GM23248 (cell line): ENCODE measurements at regions not wholly inside any gene's neighbourhood (a gene's known extent, or its start where the extent isn't known, plus 50 kb on each side); places are given as distances from the start of the nearest gene placed in this dataset.

Experiments used
- DNase-seq: peaks from one replicate; pipeline ENCODE4 v3.0.0-alpha.2; 2015
- H2AFZ ChIP-seq: fragments of 200-600 bp; sonication (generic); 2 replicates; pipeline ENCODE4 v1.6.1; 2016; ENCODE audit warnings: antibody characterized with exemption
- H3F3A ChIP-seq: fragments of 200-600 bp; sonication (generic); 2 replicates; pipeline ENCODE4 v1.6.1; 2016; ENCODE audit warnings: mild to moderate bottlenecking, antibody characterized with exemption, mixed run types; ENCODE audit not compliant: insufficient read depth
- H3K27ac ChIP-seq: fragments of 200-600 bp; sonication (generic); 2 replicates; pipeline ENCODE4 v1.5.1; 2016; ENCODE audit warnings: mild to moderate bottlenecking
- H3K27me3 ChIP-seq: fragments of 200-600 bp; sonication (generic); replicated peaks from 2 replicates; pipeline ENCODE4 v1.6.1; 2016; ENCODE audit warnings: mild to moderate bottlenecking; ENCODE audit not compliant: insufficient read depth
- H3K36me3 ChIP-seq: fragments of 200-600 bp; sonication (generic); 2 replicates; pipeline ENCODE4 v1.6.1; 2016; ENCODE audit warnings: low read depth, mild to moderate bottlenecking
- H3K4me1 ChIP-seq: fragments of 200-600 bp; sonication (generic); 2 replicates; pipeline ENCODE4 v1.6.1; 2016; ENCODE audit warnings: mild to moderate bottlenecking; ENCODE audit not compliant: insufficient read depth
- H3K4me2 ChIP-seq: fragments of 200-600 bp; sonication (generic); one replicate; pipeline ENCODE4 v1.6.1; 2016; ENCODE audit warnings: mild to moderate bottlenecking; ENCODE audit not compliant: unreplicated experiment
- H3K4me3 ChIP-seq: fragments of 200-600 bp; sonication (generic); 2 replicates; pipeline ENCODE4 v1.5.1; 2016; ENCODE audit warnings: mild to moderate bottlenecking
- H3K79me2 ChIP-seq: fragments of 200-600 bp; sonication (generic); 2 replicates; pipeline ENCODE4 v1.6.1; 2016; ENCODE audit warnings: mild to moderate bottlenecking; ENCODE audit not compliant: insufficient read depth
- H3K9ac ChIP-seq: fragments of 200-600 bp; sonication (generic); 2 replicates; pipeline ENCODE4 v1.6.1; 2016; ENCODE audit warnings: mild to moderate bottlenecking
- H3K9me2 ChIP-seq: fragments of 200-600 bp; sonication (generic); 2 replicates; pipeline ENCODE4 v1.6.1; 2016; ENCODE audit warnings: mixed run types, mild to moderate bottlenecking, moderate library complexity; ENCODE audit not compliant: insufficient read depth
- H3K9me3 ChIP-seq: fragments of 200-600 bp; sonication (generic); one replicate; pipeline ENCODE4 v1.6.1; 2017; ENCODE audit warnings: low read depth
- H4K20me1 ChIP-seq: fragments of 200-600 bp; sonication (generic); 2 replicates; pipeline ENCODE4 v1.6.0; 2016; ENCODE audit not compliant: insufficient read depth
- EZH2 ChIP-seq: fragments of 200-600 bp; sonication (generic); IDR thresholded peaks from 2 replicates; pipeline ENCODE4 v1.6.1; 2018; ENCODE audit warnings: antibody characterized with exemption, mild to moderate bottlenecking; ENCODE audit not compliant: insufficient read depth, poor library complexity, severe bottlenecking
- EZH2phosphoT487 ChIP-seq: fragments of 200-600 bp; sonication (generic); IDR thresholded peaks from 2 replicates; pipeline ENCODE4 v1.6.1; 2018; ENCODE audit warnings: antibody characterized with exemption, moderate library complexity, mild to moderate bottlenecking, low read depth; ENCODE audit not compliant: insufficient read depth
- WGBS, 2 experiments: methylation state at CpG; one replicate each; pipeline ENCODE4 v1.1.6; 2015 to 2017; ENCODE audit warnings: low lambda C conversion rate in 2 of 2, low coverage in 1 of 2; ENCODE audit errors: missing lambda C conversion rate in 2 of 2; 5-methylcytosine and 5-hydroxymethylcytosine counted together
- in situ Hi-C: fragments of 300-500 bp; cut with MboI; formaldehyde crosslinking; loops from 2 replicates; pipeline ENCODE4 v1.15.0; 2020

DNA sequence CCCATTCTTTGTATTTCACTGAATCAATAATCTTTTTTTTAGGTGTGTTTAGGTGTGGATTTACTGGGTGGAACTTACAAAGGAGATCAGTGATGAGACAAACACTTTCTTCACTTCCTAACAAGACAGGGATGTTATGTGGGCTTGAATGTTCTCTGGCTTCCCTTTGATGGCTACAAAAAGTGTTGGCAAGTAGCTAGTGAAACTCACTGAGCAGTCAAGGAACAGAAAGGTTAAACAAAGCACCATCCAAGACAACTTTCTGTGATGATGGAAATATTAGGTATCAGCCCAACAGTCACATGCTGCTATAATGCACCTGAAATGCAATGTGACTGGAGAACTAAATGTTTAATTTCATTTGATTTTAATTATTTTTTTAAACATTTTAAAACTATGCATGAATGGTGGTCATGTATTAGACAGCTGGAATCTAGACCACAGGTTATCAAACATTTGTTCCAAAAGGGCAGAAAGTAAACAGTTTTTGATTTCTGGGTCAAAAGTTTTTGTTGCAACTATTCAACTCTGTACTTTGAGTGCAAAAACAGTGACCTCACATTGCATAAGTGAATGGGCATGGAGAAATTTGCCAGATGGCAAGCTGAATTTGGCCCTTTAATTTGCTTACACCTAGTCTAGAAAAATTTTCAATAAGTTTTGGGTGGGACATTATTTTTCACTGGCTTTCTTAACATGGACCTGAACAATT is 1272.7 kb upstream of the TMEFF2 start:
- H3K4me2 ChIP-seq, result no peak overlapping the region
- no peak overlapping the region for H2AFZ ChIP-seq
- H3K9me3 ChIP-seq, result no peaks in the 10 kb centered on the region
- H3K36me3 ChIP-seq, result no peaks in the 10 kb centered on the region
- no peaks in the 10 kb centered on the region for H3F3A ChIP-seq
- no peak for DNase-seq
- H3K9me2 ChIP-seq, result no peaks in the 10 kb centered on the region
- no peak overlapping the region for H3K9ac ChIP-seq
- no peaks in the 10 kb centered on the region for H3K27me3 ChIP-seq
- no peaks in the 10 kb centered on the region for H3K4me1 ChIP-seq
- H3K4me3 ChIP-seq, result no peak overlapping the region
- no peak overlapping the region for H3K27ac ChIP-seq
- no peaks in the 10 kb centered on the region for H3K79me2 ChIP-seq
- in situ Hi-C loops, result no loop called here
- H4K20me1 ChIP-seq, result no peaks in the 10 kb centered on the region
- TF ChIP-seq EZH2phosphoT487, result no peak
- TF ChIP-seq EZH2, result no peak

GRCh38 chr2:193463011-193463410 is 1268.3 kb upstream of the TMEFF2 start:
- Histone ChIP-seq H3K9ac (no peak overlapping the region), H3F3A (no peaks in the 10 kb centered on the region), H3K4me1 (no peaks in the 10 kb centered on the region), H3K27ac (no peak overlapping the region), H3K4me2 (no peak overlapping the region), H4K20me1 (no peaks in the 10 kb centered on the region), H3K36me3 (no peaks in the 10 kb centered on the region), H3K9me2 (no peaks in the 10 kb centered on the region), H3K9me3 (no peaks in the 10 kb centered on the region), H2AFZ (no peak overlapping the region), H3K27me3 (no peaks in the 10 kb centered on the region), H3K79me2 (no peaks in the 10 kb centered on the region), H3K4me3 (no peak overlapping the region)
- DNase-seq, result no peak
- TF ChIP-seq EZH2phosphoT487, result no peak
- no peak for TF ChIP-seq EZH2
- WGBS, 2 experiments, result 18 to 21% methylated on average over 3 of the region's 3 CpGs
- in situ Hi-C loops, result no loop called here

GRCh38 chr2:193462411-193462810 is 1267.7 kb upstream of the TMEFF2 start:
- DNase-seq, result no peak
- H3K4me3 ChIP-seq, result no peak overlapping the region
- H3K27me3 ChIP-seq, result no peaks in the 10 kb centered on the region
- H3F3A ChIP-seq, result no peaks in the 10 kb centered on the region
- in situ Hi-C loops, result no loop called here
- no peak overlapping the region for H2AFZ ChIP-seq
- no peak overlapping the region for H3K9ac ChIP-seq
- no peaks in the 10 kb centered on the region for H3K4me1 ChIP-seq
- H3K36me3 ChIP-seq, result no peaks in the 10 kb centered on the region
- no peaks in the 10 kb centered on the region for H4K20me1 ChIP-seq
- no peak overlapping the region for H3K4me2 ChIP-seq
- no peaks in the 10 kb centered on the region for H3K9me3 ChIP-seq
- no peak overlapping the region for H3K27ac ChIP-seq
- WGBS, 2 experiments, result 11% methylated on average over 2 of the region's 2 CpGs
- no peaks in the 10 kb centered on the region for H3K79me2 ChIP-seq
- no peaks in the 10 kb centered on the region for H3K9me2 ChIP-seq
- TF ChIP-seq EZH2, result no peak
- TF ChIP-seq EZH2phosphoT487, result no peak

DNA sequence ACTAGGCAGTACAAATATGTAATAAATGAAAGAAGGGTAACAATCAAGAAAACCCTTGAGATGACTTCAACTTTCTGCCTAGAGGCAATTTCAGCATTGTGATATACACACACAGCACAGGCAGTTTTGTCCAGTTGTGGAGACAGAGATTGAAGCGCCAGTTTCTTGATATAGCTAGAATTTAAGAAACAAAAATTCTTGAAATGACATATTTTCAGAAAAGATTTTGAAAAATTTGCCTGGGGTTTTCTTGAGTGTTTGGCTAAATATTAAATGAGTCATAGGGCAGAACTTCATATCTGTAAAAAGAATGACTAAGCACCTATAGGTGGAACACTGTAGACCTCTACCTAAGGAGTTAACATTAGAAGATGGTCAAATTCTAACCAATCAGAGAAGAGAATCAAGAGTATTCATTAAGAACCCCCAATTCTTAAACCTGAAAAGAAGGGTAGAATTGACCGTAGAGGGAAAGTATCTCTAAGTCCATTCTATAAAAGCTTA is 1266.8 kb upstream of the TMEFF2 start:
- Histone ChIP-seq H3K79me2 (no peaks in the 10 kb centered on the region), H3K9me2 (no peaks in the 10 kb centered on the region), H3K27ac (no peak overlapping the region), H3K4me3 (no peak overlapping the region), H2AFZ (no peak overlapping the region), H3K4me2 (no peak overlapping the region), H4K20me1 (no peaks in the 10 kb centered on the region), H3K36me3 (no peaks in the 10 kb centered on the region), H3K9me3 (no peaks in the 10 kb centered on the region), H3K4me1 (no peaks in the 10 kb centered on the region), H3F3A (no peaks in the 10 kb centered on the region), H3K9ac (no peak overlapping the region), H3K27me3 (no peaks in the 10 kb centered on the region)
- in situ Hi-C loops, result no loop called here
- DNase-seq, result no peak
- TF ChIP-seq EZH2phosphoT487 (no peak), EZH2 (no peak)
- 36 to 49% methylated on average over 2 of the region's 2 CpGs for WGBS, 2 experiments
